Activated naive CD4-positive, alpha-beta T cell treated with anti-CD3 and anti-CD28 coated beads, Interleukin-2, amount 50 U/mL, for 72 hours (primary cell): ENCODE measurements at regions not wholly inside any gene's neighbourhood (a gene's known extent, or its start where the extent isn't known, plus 50 kb on each side); places are given as distances from the start of the nearest gene placed in this dataset.

ENCODE experiments used
- ATAC-seq, 2 donors: fragments of 150-1000 bp; cut with Tn5 transposase; 2 replicates each; pipeline ENCODE4 v1.10.0; 2021; ENCODE audit warnings: mild to moderate bottlenecking in 2 of 2, moderate library complexity in 2 of 2
- DNase-seq, 2 donors: peaks; one replicate each; pipeline ENCODE4 v3.0.0; 2021 to 2022; ENCODE audit warnings: low spot score in 2 of 2
- H3K27ac Mint-ChIP-seq, 2 donors: one replicate each; pipeline ENCODE4 v1.8.0; 2022; ENCODE audit warnings: mild to moderate bottlenecking in 2 of 2, mixed read lengths in 2 of 2
- H3K36me3 Mint-ChIP-seq, 2 donors: one replicate each; pipeline ENCODE4 v1.8.0; 2022; ENCODE audit warnings: mixed read lengths in 2 of 2
- H3K9me3 Mint-ChIP-seq, 2 donors: one replicate each; pipeline ENCODE4 v1.8.0; 2022; ENCODE audit warnings: mixed read lengths in 2 of 2

DNA sequence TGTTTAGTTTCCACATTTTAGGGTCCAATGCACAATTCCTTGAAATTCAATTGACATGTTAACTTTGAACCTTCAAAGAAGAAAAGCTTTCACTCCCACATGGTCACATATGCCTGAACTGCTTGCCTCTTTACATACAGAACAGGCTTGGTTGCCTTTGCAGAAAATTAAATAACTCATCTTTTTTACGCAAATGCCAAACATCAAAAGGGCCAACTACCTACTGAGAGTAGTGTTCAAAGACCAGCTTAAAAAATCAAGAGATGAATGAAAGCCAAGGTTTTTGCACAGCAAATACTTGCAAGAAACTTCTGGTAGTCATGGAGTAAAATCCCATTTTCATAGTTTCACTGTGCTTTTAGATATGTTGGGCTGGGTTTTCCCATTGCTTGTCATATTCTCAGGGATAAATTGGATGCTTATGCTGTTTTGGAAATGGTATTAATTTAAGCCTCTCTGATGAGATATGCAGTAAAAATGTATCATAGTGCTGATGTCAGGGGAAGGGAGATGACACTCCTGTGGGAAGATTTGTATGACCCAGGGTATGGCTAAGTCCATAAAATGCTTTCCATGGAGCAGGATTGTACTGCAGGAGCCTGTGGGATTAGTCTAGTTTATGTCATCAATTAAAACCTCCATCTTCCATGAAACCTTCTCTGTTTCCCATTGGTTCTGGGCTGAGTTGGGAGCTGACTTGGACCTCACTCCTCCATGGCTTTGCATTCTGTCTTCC, 60.6 kb upstream of the DARS1 start:
- Mint-ChIP-seq H3K27ac (no peak overlapping the region), H3K9me3 (peaks cover 20 to 24% of the 10 kb centered on the region in 2 donors), H3K36me3 (peaks cover 0 to 36% of the 10 kb centered on the region in 2 donors)
- DNase-seq (no peak), ATAC-seq (no peak)

DNA sequence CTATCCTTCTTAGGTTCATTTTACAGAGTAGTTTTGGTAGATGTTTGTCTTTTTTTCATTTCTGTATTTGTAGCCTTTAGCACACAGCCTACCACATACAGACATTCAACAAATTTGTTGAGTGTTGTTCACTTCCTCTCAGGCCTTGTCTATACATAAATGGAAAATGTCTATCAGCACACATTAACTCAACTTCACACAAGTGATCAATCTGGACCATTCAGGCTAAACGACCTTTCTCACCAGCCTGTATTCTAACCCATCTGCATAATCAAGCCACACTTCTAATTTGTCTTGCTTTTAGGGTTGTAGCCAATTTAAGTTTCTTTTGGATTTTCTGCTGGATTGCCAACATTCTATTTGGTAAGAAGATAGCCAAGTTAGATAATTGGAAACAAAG, 59.9 kb upstream of the DARS1 start:
- DNase-seq (no peak), ATAC-seq (no peak)
- H3K36me3 Mint-ChIP-seq = peaks cover 0 to 30% of the 10 kb centered on the region in 2 donors
- H3K27ac Mint-ChIP-seq = no peak overlapping the region
- H3K9me3 Mint-ChIP-seq = peaks cover 19 to 24% of the 10 kb centered on the region in 2 donors
